Caco-2 (cell line): ENCODE measurements at regions not wholly inside any gene's neighbourhood (a gene's known extent, or its start where the extent isn't known, plus 50 kb on each side); places are given as distances from the start of the nearest gene placed in this dataset.

Experiments
- BruUV-seq: library from RNA; stranded (reverse); fragments of 400-500 nt; replicated peaks from 2 replicates; lab custom pipeline; 2021; lab: Mats Ljungman, UMichigan
- CTCF ChIA-PET: fragments of 300-600 bp; sonication (Branson Sonifier 250); formaldehyde crosslinking; loops from one replicate; lab custom pipeline; 2022; ENCODE audit warnings: antibody characterized with exemption; lab: Charles Lee
- POLR2A ChIA-PET: fragments of 300-600 bp; sonication (Branson Sonifier 250); formaldehyde crosslinking; loops from one replicate; lab custom pipeline; 2022; ENCODE audit warnings: antibody characterized with exemption; lab: Charles Lee
- DNase-seq, 2 experiments: peaks; one replicate each; pipeline versions ENCODE4 v3.0.0 to v3.0.0-alpha.2; 2020 to 2022
- H3K27me3 ChIP-seq: replicated peaks from 2 replicates; pipeline ENCODE4 v1.6.0; 2011; ENCODE audit warnings: low read length; ENCODE audit not compliant: control insufficient read depth, insufficient read depth
- H3K36me3 ChIP-seq: 2 replicates; pipeline ENCODE4 v1.5.1; 2011; ENCODE audit warnings: low read length; ENCODE audit not compliant: control insufficient read depth, insufficient read depth
- H3K4me1 ChIP-seq: fragments of 250-450 bp; sonication (Bioruptor Pico); 2 replicates; pipeline ENCODE4 v1.5.1; 2020; ENCODE audit warnings: mild to moderate bottlenecking
- H3K4me3 ChIP-seq: 2 replicates; pipeline ENCODE4 v1.5.1; 2011; ENCODE audit warnings: low read depth, mild to moderate bottlenecking, control low read depth, low read length
- H3K9me3 ChIP-seq: fragments of 250-450 bp; sonication (Bioruptor Pico); 2 replicates; pipeline ENCODE4 v1.5.1; 2020; ENCODE audit warnings: mild to moderate bottlenecking, moderate library complexity
- H3K27ac Mint-ChIP-seq: one replicate; pipeline ENCODE4 v1.8.0; 2022; ENCODE audit warnings: mixed read lengths; ENCODE audit not compliant: unreplicated experiment
- H3K27me3 Mint-ChIP-seq: one replicate; pipeline ENCODE4 v1.8.0; 2022; ENCODE audit warnings: mixed read lengths; ENCODE audit not compliant: insufficient read depth, unreplicated experiment
- H3K36me3 Mint-ChIP-seq: one replicate; pipeline ENCODE4 v1.8.0; 2022; ENCODE audit warnings: mild to moderate bottlenecking, mixed read lengths; ENCODE audit not compliant: insufficient read depth, unreplicated experiment
- H3K4me1 Mint-ChIP-seq: one replicate; pipeline ENCODE4 v1.8.0; 2022; ENCODE audit warnings: low read depth, mixed read lengths; ENCODE audit not compliant: unreplicated experiment
- H3K4me3 Mint-ChIP-seq: one replicate; pipeline ENCODE4 v1.8.0; 2022; ENCODE audit warnings: mild to moderate bottlenecking, moderate library complexity, mixed read lengths; ENCODE audit not compliant: unreplicated experiment
- H3K9me3 Mint-ChIP-seq: one replicate; pipeline ENCODE4 v1.8.0; 2022; ENCODE audit warnings: mixed read lengths; ENCODE audit not compliant: unreplicated experiment
- CTCF ChIP-seq, 2 experiments: fragments of 200-600 bp in 1 of 2; IDR thresholded peaks; 1 replicate in 1 of 2; 2 replicates in 1 of 2; pipeline versions ENCODE4 v1.5.1 to v1.8.0; 2011 to 2022; ENCODE audit warnings: antibody characterized with exemption in 1 of 2, control low read depth in 1 of 2, inconsistent platforms in 1 of 2, low read depth in 1 of 2, low read length in 1 of 2, mild to moderate bottlenecking in 1 of 2, moderate library complexity in 1 of 2; ENCODE audit not compliant: insufficient read depth in 1 of 2, severe bottlenecking in 1 of 2, unreplicated experiment in 1 of 2
- intact Hi-C: fragments of 100-400 bp; cut with micrococcal nuclease; formaldehyde crosslinking; loops from one replicate; pipeline ENCODE4 v1.10.0; 2022; ENCODE audit not compliant: unreplicated experiment

- ChIA-PET CTCF (no interaction called here), POLR2A (no interaction called here)
- no peak for DNase-seq
- Histone ChIP-seq H3K4me1 (no peaks in the 10 kb centered on the region), H3K9me3 (no peaks in the 10 kb centered on the region), H3K27me3 (no peaks in the 10 kb centered on the region), H3K4me3 (no peak overlapping the region), H3K36me3 (no peaks in the 10 kb centered on the region)
- no peaks in the 10 kb centered on the region for H3K36me3 Mint-ChIP-seq
- no TSS peak for BruUV-seq
- no peak overlapping the region for H3K27ac Mint-ChIP-seq
- H3K4me1 Mint-ChIP-seq: no peaks in the 10 kb centered on the region
- no peak for TF ChIP-seq CTCF (IDR thresholded peaks at IDR 0.05; ENCODE audit: insufficient read depth in 1 of 2, low read depth in 1 of 2, low read length in 1 of 2, severe bottlenecking in 1 of 2, unreplicated experiment in 1 of 2)
- no peaks in the 10 kb centered on the region for H3K27me3 Mint-ChIP-seq
- H3K9me3 Mint-ChIP-seq: peaks cover 9% of the 10 kb centered on the region
- no peak overlapping the region for H3K4me3 Mint-ChIP-seq
- intact Hi-C loops: no loop called here
Measured at GRCh38 chr1:239733995-239734394, 347.6 kb downstream of the CHRM3 start.

GRCh38 chr1:239735111-239735510 is 348.7 kb downstream of the CHRM3 start:
- TF ChIP-seq CTCF (IDR thresholded peaks at IDR 0.05; ENCODE audit: insufficient read depth in 1 of 2, low read depth in 1 of 2, low read length in 1 of 2, severe bottlenecking in 1 of 2, unreplicated experiment in 1 of 2): no peak
- Mint-ChIP-seq H3K36me3 (no peaks in the 10 kb centered on the region), H3K27me3 (no peaks in the 10 kb centered on the region), H3K9me3 (peaks cover 9% of the 10 kb centered on the region), H3K27ac (no peak overlapping the region), H3K4me3 (no peak overlapping the region), H3K4me1 (no peaks in the 10 kb centered on the region)
- Histone ChIP-seq H3K27me3 (no peaks in the 10 kb centered on the region), H3K4me3 (no peak overlapping the region), H3K36me3 (no peaks in the 10 kb centered on the region), H3K4me1 (no peaks in the 10 kb centered on the region), H3K9me3 (no peaks in the 10 kb centered on the region)
- intact Hi-C loops: no loop called here
- no peak for DNase-seq
- POLR2A ChIA-PET: no interaction called here
- BruUV-seq: no TSS peak
- CTCF ChIA-PET: no interaction called here

GRCh38 chr1:239736479-239736878 is 350.1 kb downstream of the CHRM3 start:
- no peaks in the 10 kb centered on the region for H3K27me3 ChIP-seq
- no peak for DNase-seq
- ChIA-PET CTCF (no interaction called here), POLR2A (no interaction called here)
- H3K4me1 ChIP-seq: no peaks in the 10 kb centered on the region
- no peaks in the 10 kb centered on the region for H3K36me3 ChIP-seq
- Mint-ChIP-seq H3K27me3 (no peaks in the 10 kb centered on the region), H3K4me3 (no peak overlapping the region), H3K9me3 (peaks cover 9% of the 10 kb centered on the region), H3K4me1 (no peaks in the 10 kb centered on the region), H3K36me3 (no peaks in the 10 kb centered on the region), H3K27ac (no peak overlapping the region)
- TF ChIP-seq CTCF (IDR thresholded peaks at IDR 0.05; ENCODE audit: insufficient read depth in 1 of 2, low read depth in 1 of 2, low read length in 1 of 2, severe bottlenecking in 1 of 2, unreplicated experiment in 1 of 2): no peak
- BruUV-seq: no TSS peak
- H3K9me3 ChIP-seq: no peaks in the 10 kb centered on the region
- intact Hi-C loops: loop anchor here (2.0 kb wide), 1 partner anchor 14 kb away; no protein-coding TSS in a partner anchor
- H3K4me3 ChIP-seq: no peak overlapping the region
